OCI-LY1 (cell line): ENCODE measurements at regions not wholly inside any gene's neighbourhood (a gene's known extent, or its start where the extent isn't known, plus 50 kb on each side); places are given as distances from the start of the nearest gene placed in this dataset.

Experiments used
- H2AFZ ChIP-seq: fragments of 200-600 bp; sonication (generic), shearing (Covaris generic); 2 replicates; pipeline ENCODE4 v1.6.0; 2014; ENCODE audit warnings: antibody characterized with exemption, mild to moderate bottlenecking, low read length
- H3F3A ChIP-seq: fragments of 200-600 bp; sonication (generic), shearing (Covaris generic); 2 replicates; pipeline ENCODE4 v1.6.0; 2014; ENCODE audit warnings: mild to moderate bottlenecking, antibody characterized with exemption, low read length, moderate library complexity; ENCODE audit not compliant: insufficient read depth
- H3K27ac ChIP-seq: fragments of 200-600 bp; sonication (generic); 2 replicates; pipeline ENCODE4 v1.5.1; 2014; ENCODE audit warnings: low read length, mixed run types, mild to moderate bottlenecking, low read depth; ENCODE audit not compliant: poor library complexity, severe bottlenecking
- H3K27me3 ChIP-seq: fragments of 200-600 bp; sonication (generic); 2 replicates; pipeline ENCODE4 v1.6.0; 2014; ENCODE audit warnings: antibody characterized with exemption, mild to moderate bottlenecking, low read length, moderate library complexity; ENCODE audit not compliant: insufficient read depth
- H3K36me3 ChIP-seq: fragments of 200-600 bp; sonication (generic); 2 replicates; pipeline ENCODE4 v1.6.1; 2014; ENCODE audit warnings: mild to moderate bottlenecking, antibody characterized with exemption, low read length, moderate library complexity, mixed read lengths; ENCODE audit not compliant: insufficient read depth
- H3K4me1 ChIP-seq: fragments of 200-600 bp; sonication (generic); 2 replicates; pipeline ENCODE4 v1.5.1; 2014; ENCODE audit warnings: mild to moderate bottlenecking, low read length, moderate library complexity; ENCODE audit not compliant: insufficient read depth, severe bottlenecking
- H3K4me2 ChIP-seq: fragments of 200-600 bp; sonication (generic), shearing (Covaris generic); 2 replicates; pipeline ENCODE4 v1.6.1; 2014; ENCODE audit warnings: low read length
- H3K4me3 ChIP-seq: fragments of 200-600 bp; sonication (generic); 2 replicates; pipeline ENCODE4 v1.5.1; 2014; ENCODE audit warnings: low read length, low read depth, mild to moderate bottlenecking, mixed read lengths; ENCODE audit not compliant: poor library complexity, severe bottlenecking
- H3K79me2 ChIP-seq: fragments of 200-600 bp; shearing (Covaris generic); 2 replicates; pipeline ENCODE4 v1.6.1; 2016; ENCODE audit warnings: mixed run types, low read length, mixed read lengths; ENCODE audit not compliant: insufficient read depth
- H3K9ac ChIP-seq: fragments of 200-600 bp; sonication (generic), shearing (Covaris generic); 2 replicates; pipeline ENCODE4 v1.6.1; 2014; ENCODE audit warnings: mild to moderate bottlenecking, low read length, mixed read lengths
- H3K9me2 ChIP-seq: fragments of 200-600 bp; sonication (generic), shearing (Covaris generic); 2 replicates; pipeline ENCODE4 v1.6.1; 2014; ENCODE audit warnings: low read depth, mild to moderate bottlenecking, low read length, mixed read lengths
- H3K9me3 ChIP-seq: fragments of 200-600 bp; shearing (Covaris generic); 2 replicates; pipeline ENCODE4 v1.6.1; 2014; ENCODE audit warnings: low read length, mixed read lengths
- H4K20me1 ChIP-seq: fragments of 200-600 bp; sonication (generic), shearing (Covaris generic); 2 replicates; pipeline ENCODE4 v1.6.0; 2016; ENCODE audit warnings: mild to moderate bottlenecking, low read length; ENCODE audit not compliant: insufficient read depth
- CTCF ChIP-seq: fragments of 200-600 bp; sonication (generic), shearing (Covaris generic); IDR thresholded peaks from 2 replicates; pipeline ENCODE4 v1.5.1; 2017; ENCODE audit warnings: mild to moderate bottlenecking, antibody characterized with exemption, low read length, moderate library complexity, mixed read lengths
- EZH2 ChIP-seq: fragments of 200-600 bp; sonication (generic), shearing (Covaris generic); IDR thresholded peaks from 2 replicates; pipeline ENCODE4 v1.8.0; 2017; ENCODE audit warnings: borderline replicate concordance, mixed run types, mild to moderate bottlenecking, antibody characterized with exemption, low read length, moderate library complexity, mixed read lengths

- no peaks in the 10 kb centered on the region for H3K79me2 ChIP-seq
- no peak overlapping the region for H2AFZ ChIP-seq
- H3F3A ChIP-seq: no peaks in the 10 kb centered on the region
- H3K4me1 ChIP-seq: no peaks in the 10 kb centered on the region
- H3K9ac ChIP-seq: no peak overlapping the region
- no peak overlapping the region for H3K4me3 ChIP-seq
- no peaks in the 10 kb centered on the region for H3K9me2 ChIP-seq
- TF ChIP-seq EZH2 (no peak), CTCF (no peak)
- H3K4me2 ChIP-seq: no peak overlapping the region
- H3K9me3 ChIP-seq: no peaks in the 10 kb centered on the region
- H4K20me1 ChIP-seq: no peaks in the 10 kb centered on the region
- H3K27ac ChIP-seq: no peak overlapping the region
- H3K27me3 ChIP-seq: no peaks in the 10 kb centered on the region
- H3K36me3 ChIP-seq: no peaks in the 10 kb centered on the region
These were observed 340.4 kb downstream of the OTUD1 start for GRCh38 chr10:23779301-23779700.

DNA sequence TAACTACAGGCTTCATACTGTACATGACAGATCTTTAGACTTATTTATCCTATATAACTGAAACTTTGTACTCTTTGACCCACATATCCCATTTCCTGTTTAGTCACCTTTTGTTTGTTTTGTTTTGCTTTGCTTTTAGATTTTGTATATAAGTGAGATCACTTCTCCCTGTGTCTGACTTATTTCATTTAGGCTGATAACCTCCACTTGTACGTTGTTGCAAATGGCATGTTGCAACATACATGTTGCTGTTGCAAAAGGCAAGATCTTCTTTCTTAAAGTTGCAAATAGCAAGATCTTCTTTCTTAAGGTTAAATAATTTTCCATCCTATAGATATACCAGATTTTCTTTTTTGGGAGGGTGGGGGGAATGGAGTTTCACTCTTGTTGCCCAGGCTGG, 341.5 kb downstream of the OTUD1 start:
- Histone ChIP-seq H3K9ac (no peak overlapping the region), H3F3A (no peaks in the 10 kb centered on the region), H4K20me1 (no peaks in the 10 kb centered on the region), H3K4me2 (no peak overlapping the region), H3K79me2 (no peaks in the 10 kb centered on the region), H3K9me2 (no peaks in the 10 kb centered on the region), H3K4me3 (no peak overlapping the region), H3K9me3 (no peaks in the 10 kb centered on the region), H2AFZ (no peak overlapping the region), H3K27me3 (no peaks in the 10 kb centered on the region), H3K36me3 (no peaks in the 10 kb centered on the region), H3K27ac (no peak overlapping the region), H3K4me1 (no peaks in the 10 kb centered on the region)
- no peak for TF ChIP-seq CTCF
- no peak for TF ChIP-seq EZH2

- no peaks in the 10 kb centered on the region for H4K20me1 ChIP-seq
- no peak overlapping the region for H2AFZ ChIP-seq
- H3K9ac ChIP-seq: no peak overlapping the region
- no peak overlapping the region for H3K4me3 ChIP-seq
- H3F3A ChIP-seq: no peaks in the 10 kb centered on the region
- no peaks in the 10 kb centered on the region for H3K27me3 ChIP-seq
- H3K9me3 ChIP-seq: no peaks in the 10 kb centered on the region
- no peaks in the 10 kb centered on the region for H3K36me3 ChIP-seq
- no peak overlapping the region for H3K27ac ChIP-seq
- no peak overlapping the region for H3K4me2 ChIP-seq
- no peaks in the 10 kb centered on the region for H3K9me2 ChIP-seq
- no peaks in the 10 kb centered on the region for H3K4me1 ChIP-seq
- no peak for TF ChIP-seq EZH2
- TF ChIP-seq CTCF: no peak
- H3K79me2 ChIP-seq: no peaks in the 10 kb centered on the region
These were observed 347.7 kb downstream of the OTUD1 start for GRCh38 chr10:23786594-23786993.
